OCI-M1 (cell line): ENCODE measurements at regions not wholly inside any gene's neighbourhood (a gene's known extent, or its start where the extent isn't known, plus 50 kb on each side); places are given as distances from the start of the nearest gene placed in this dataset.

ENCODE experiments used
- DNase-seq: peaks from one replicate; lab custom pipeline; 2025; lab: John Stamatoyannopoulos, UW

DNA sequence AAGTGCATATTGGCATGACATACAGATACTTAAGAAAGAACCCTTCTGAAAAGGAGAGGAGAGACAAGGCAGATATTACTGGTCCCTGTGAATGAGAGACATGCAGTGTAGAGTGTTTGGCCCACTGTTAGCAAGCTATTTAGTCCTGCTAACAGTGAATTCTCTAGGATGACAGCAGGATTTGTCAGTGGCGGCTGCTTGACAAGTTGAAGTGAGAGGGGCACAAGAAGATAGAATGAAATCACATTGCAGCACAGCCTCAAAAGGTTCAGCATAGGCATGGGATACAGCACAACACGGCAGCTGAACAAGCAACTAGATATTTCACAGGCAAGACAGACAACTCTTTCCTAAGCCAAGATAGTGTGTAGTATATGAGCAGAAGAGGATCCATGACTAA, 407.9 kb downstream of the PLA2G4A start:
- no peak for DNase-seq

DNA sequence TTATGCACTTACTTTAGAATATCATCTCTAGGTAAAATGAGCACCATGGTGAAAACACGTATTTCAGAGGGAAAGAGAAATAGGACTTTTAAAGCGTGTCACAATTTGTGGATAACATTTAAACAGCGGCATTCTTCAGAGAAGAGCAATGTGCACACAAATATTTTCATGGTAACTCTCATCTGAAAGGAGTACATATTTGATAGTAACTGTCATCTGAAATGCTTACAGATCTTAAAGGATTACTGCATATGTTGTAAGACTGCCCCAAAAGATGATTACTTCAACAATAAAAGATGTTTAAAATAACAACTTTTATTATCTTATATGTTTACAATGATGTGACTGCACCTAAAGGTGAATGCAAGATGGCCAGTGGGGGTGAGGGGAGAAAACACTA, 408.8 kb downstream of the PLA2G4A start:
- DNase-seq = no peak

DNA sequence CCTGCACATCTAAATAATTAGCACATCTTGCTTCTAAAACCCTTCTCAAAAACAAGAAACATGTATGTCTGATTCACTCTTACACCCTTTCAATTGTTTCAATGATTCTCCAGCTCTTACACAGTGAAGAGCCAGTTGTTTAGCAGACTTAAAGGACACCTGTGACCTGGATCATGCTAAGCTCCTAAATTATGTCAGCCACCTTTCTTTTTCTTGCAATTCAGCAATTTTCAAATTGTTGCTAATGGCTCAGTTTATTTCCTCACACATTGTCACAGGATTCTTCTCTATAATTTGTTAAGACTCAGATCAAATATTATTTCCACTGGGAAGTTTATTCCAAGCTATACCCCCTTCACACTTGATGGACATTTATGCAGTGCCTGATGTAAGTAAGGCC, 413.2 kb downstream of the PLA2G4A start:
- DNase-seq = no peak

DNA sequence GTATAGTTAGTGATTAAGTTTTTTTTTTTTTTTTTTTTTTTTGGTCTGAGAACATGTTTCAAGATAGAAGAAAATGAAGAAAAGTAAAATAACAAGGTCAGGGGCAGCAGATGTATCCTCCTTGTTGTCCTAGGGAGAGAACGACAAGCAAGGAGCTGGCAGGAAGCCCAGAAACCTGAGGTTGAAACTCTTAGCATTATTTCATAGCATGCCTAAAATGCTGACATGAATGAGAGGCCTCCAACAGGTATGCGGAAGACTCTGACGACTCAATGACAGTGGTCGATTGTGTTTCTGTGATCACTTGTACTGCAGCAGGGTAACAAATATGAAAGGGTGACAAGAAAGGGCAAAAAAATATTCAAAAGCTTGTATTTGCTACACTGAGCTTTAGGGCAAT, 415.9 kb downstream of the PLA2G4A start:
- peak; percentile 19 for DNase-seq

DNA sequence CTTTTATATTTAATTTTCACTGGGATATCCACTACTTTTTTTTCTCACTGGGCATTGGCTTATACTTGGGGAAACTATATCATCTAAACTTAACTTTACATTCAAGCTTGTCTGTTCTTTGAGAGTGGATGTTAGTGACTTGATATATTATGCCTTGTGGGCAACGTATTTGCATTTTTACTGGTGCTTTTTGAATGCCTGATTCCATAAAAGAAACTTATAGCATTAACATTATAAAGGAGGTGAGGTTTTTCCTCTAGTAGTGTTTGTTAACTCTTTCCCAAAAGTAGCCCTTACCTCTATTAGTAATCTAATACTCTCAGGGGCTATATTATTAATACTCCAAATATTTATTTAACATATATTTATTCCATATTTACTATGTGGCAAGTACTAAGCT, 416.5 kb downstream of the PLA2G4A start:
- DNase-seq = no peak

DNA sequence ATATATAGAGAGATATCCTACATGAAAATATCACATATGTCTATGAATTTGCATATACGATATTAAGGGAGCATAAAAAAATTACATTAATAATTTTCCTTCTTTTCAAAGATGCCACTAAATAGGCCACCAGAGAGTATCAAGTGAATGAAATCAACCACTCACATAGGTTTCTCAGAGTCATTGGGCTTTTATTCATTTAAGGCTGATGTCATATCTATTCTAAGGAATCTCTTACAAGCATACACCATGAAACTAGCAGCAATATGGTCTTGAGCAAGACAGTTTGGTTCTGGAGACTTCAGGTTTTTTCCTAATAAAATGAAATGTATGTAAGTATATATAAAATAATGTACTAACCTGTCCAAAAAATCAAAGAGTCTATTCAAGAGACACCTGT, 420.4 kb downstream of the PLA2G4A start:
- peak; percentile 38 for DNase-seq

DNA sequence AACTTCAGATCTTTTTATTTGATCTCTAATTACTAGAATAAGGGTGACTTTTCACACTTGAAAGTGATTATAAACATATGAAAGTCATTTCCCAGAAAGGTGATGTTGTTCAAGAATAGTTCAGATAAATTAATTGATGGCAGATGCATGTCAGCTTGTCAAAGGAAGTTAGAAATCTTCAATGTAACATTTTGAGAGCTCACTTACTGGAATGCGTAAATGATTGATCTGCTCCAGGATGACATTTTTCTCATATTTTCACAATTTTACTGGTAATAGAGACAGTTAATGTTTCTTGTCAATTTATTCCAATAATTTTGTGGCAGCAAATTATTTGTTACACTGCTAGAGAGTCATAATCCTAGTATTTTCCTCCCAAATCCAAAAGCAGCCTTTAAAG, 424.2 kb downstream of the PLA2G4A start:
- DNase-seq = no peak

DNA sequence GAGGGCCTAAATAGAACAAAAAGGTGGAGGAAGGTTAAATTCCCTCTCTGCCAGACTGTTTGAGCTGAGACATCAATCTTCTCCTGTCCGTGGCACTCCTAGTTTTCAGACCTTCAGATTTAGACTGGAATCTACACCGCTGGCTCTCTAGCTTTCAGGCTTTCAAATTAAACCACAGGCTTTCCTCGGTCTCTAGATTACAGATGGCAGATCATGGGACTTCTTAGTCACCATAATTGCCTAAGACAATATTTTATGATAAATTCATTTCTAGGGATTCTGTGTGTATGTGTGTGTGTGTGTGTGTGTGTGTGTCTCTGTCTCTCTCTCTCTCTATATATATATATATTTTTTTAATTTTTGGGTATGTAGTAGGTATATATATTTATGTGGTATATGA, 428.7 kb downstream of the PLA2G4A start:
- DNase-seq = peak; percentile 56

DNA sequence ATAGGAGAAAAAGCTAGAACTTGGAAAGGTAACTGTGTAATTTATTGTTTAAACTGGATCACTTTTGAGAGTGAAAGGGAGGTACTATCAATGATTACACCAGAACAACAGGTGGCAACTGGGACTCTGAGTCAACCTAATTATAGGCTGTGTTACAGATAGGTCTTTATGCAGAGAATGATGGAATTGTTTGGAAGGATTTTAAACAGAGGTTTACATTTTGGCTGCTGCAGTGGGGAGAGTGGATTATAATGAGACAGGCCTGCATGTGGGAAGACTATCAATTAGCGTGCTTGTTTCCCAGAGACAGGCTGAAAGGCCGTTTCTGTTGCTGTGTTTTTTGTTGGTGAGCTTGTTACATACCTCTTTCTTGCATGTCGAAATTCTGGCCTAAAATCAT, 432.9 kb downstream of the PLA2G4A start:
- no peak for DNase-seq

DNA sequence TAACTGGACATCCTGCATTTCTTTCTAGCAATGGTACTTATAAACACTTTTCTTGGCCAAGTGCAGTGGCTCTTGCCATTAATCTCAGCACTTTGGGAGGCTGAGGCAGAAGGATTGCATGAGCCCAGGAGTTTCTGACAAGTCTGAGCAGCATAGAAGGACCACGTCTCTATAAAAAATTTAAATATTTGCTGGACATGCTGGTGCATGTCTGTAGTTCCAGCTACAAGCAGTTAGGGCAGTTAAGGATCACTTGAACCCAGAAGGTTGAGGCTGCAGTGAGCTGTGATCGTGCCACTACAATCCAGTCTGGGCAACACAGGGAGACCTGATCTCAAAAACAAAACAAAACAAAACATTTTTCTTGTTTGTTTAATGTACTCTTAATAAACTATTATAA, 434.0 kb downstream of the PLA2G4A start:
- DNase-seq = no peak

DNA sequence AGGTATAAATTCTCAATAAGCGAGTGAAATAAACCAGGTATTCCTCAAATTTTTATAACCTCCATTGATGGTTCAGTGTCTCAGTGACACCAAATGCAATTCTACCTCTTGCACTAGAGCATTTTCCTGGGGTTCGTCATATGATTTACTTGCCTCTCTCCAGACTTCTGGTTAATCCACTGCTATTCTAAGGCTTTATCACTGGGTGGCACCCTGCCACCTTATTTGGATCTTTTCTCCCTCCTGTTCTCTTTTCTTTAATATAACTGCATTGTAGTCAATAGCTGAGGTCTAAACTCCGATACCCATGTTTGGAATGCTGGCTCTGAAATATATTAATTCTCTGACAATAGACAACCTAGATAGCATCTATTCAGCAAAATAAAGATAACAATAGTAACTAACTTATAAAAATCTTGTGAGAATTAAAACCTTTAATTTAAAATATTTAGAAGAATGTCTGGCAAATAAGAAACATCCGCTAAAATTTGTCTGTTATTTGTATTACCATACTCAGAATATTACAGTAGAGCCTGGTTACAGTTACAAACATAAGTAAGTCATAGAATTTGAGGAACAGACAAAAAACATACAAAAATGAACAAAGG, 436.4 kb downstream of the PLA2G4A start:
- peak; percentile 86 for DNase-seq

DNA sequence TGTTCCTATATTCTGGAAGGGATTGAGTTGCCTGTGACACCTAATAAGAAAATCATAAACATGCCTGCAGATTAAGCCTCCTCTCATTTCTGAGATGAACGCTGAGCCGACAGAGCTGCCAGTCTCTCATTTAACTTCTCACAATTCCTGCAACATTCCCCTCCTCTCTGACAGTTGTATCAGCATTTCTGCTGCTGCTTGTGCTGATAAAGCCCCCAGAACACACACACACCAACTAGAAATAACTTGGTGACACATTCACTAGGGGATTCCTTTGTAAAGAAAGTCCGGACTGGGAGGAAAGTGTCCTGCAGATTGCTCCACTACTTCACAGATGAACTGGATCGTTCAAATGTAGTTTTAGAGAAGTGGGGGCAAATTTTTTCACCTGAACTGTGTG, 437.3 kb downstream of the PLA2G4A start:
- peak; percentile 26 for DNase-seq

DNA sequence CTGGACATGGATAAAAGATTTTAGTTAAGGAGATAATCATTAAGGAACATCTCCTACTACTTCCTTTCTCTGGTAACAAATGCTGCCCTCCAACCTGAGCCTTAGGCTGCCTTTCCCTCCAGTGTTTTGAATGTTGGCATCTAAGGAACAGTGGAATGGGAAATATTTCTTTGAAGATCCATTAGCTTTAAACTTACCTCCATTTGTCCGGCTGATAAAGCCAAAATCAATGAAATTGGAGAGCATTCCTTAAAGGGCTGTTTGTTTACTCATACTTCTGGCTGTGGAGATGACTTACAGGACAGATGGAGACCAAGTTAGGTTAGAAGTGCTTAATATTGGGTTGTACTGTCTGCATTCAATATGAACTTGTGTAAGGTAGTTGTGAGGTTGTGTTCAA, 439.1 kb downstream of the PLA2G4A start:
- DNase-seq = no peak

DNA sequence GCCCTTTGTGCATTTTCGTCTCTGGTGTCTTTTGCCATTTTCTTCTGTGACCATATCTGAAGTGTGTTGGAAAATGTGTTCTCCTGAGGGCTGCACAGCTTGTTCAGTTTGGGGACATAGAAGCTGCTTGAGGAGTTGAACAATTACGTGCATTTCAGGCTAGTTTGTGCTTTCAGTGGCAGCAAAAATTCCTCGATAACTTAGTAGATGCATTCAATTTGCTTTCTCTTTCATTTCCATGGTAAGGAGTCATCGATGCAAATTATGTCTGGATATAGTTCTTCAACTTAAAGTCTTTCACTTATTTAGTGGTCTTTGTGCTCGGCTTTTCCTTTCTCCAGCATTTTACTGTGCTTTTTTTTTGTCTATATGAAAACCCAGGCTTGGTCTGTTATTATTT, 441.5 kb downstream of the PLA2G4A start:
- DNase-seq = peak; percentile 77

DNA sequence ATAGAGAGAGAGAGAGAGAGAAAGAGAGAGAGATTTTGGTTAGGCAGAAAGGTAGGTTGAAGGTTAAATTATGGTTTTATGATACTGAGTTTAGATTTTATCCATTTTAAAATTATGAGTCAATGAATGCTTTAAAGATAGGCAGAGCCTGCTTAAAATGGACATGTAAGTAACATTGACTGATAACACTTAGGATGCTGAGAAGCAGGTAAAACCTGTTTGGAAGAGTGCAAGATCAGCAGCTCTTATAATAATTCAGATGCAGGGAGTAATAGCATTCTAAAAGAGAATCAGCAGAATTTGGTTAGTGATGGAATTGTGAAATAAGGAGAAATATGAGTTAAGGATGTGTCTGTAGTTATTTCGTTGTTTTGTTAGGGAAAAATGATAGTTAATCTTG, 446.6 kb downstream of the PLA2G4A start:
- no peak for DNase-seq

DNA sequence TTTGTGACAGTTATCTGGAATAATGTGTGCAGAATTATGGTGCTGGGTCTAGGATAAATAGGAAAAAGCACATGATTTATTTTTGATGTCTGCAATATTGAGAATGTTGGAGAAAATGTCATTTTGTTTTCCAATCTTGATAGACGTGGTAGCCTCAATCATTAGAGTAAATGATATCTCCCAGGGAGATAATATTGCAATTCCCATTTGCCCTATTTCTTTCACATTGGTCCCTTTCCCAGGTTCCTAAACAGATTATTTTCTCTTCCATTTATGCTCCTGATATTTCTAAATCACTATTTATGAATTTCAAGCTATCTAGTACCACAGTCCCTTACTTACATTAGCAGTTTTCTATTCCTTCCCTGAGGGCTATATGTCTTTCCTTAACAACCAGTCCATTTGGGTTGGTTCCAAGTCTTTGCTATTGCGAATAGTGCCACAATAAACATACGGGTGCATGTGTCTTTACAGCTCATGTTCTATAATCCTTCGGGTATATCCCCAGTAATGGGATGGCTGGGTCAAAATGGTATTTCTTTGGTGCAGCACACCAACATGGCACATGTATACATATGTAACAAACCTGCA, 447.3 kb downstream of the PLA2G4A start:
- no peak for DNase-seq

DNA sequence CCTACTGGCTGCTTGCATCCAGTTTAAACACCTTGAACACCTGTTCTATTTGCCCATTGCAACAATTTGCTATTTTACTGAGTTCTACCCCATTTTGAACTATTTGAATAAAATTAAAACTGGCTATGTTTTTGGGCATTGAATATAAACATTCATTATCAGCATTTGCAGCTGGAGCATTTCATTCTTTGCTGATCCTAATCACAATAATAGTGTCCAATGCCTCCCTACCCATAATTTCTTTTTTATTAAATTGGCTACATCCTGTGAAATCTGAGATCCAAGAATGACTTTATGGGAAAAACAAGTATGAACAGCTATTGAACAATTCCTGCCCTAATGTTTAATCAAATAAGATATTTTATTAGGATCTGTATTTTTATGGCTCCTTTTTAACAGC, 447.9 kb downstream of the PLA2G4A start:
- DNase-seq = no peak

DNA sequence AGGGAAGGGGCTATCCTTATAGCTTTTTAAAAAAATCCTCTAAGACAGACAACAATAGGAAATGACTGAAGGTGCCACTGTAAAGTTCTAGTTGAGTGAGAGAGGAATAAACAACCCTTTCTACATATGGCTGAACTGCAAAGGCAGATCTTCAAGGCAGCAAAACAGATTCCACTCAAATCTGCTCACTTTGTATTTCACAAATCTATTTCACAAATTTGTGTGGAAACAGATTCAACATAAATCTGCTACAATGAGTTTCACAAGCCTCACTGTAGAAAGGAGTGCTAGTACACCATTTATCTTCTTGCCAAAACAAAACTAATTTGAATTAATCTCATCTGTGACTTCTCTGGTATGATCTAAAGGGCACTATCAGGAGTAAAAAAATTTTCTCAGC, 451.3 kb downstream of the PLA2G4A start:
- DNase-seq = no peak

DNA sequence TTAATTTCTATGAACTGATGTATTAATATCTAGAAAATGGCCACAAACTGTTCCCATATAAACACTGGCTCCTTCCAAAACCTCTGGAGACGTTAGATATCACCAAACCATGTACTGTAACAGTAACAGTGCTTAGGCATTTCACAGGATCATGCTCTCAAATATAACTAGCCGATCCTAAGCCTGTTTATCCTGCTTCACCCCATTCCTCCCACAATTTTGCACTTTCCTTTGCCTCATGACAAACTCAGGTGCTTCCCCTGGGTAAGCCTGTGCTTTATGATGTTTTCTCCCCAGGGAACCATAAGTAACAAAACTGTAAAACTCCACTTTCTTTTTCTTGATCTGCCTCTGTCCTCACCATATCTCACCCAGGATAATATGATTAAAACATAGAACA, 452.3 kb downstream of the PLA2G4A start:
- DNase-seq = no peak

DNA sequence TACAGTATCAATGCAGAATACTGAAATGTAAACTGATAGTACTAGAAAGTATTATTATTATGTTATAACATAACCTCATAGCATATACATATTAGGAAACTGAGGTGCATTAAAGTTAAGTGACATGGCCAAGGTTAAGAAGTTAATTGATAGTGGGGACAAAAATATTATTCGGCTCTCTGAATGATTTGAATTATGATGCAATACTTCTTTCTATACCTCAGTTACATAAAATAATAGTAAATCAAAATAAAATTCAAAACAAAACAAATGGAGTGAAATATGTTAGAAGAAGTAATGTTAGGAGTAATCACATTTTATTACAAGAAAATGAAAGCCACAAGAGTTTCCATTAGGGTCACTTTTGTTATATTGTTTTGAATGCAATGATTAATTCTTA, 455.2 kb downstream of the PLA2G4A start:
- no peak for DNase-seq

DNA sequence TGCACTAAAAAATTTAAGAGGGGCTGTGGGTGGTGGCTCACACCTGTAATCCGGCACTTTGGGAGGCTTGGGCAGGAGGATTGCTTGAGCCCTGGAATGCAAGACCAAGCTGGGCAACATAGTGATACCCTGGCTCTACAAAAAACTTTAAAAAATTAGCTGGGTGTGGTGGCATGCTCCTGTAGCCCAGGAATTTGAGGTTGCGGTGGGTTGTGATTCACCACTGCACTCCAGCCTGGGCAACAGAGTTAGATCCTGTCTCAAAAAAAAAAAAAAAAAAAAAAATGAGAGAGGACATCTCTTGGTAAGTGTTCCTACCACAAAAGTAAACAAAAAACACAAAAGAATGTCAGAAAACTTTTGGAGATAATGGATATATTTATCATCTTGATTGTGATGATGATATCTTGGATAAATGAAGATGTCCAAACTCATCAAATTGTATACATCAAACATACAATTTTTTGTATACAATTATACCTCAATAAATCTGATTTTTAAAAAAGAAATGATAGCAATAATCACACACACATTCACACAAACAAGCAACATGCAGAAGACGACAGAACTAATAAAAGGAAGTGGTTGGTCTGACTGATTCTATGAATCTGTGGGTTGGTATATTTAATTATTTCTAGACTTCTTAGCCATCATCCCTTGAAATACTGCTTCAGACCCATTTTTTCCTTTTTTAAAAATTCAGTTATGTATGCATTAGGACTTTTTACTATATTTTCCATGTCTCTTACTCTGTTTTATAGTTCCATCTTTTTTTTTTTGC, 465.9 kb downstream of the PLA2G4A start:
- DNase-seq = no peak

DNA sequence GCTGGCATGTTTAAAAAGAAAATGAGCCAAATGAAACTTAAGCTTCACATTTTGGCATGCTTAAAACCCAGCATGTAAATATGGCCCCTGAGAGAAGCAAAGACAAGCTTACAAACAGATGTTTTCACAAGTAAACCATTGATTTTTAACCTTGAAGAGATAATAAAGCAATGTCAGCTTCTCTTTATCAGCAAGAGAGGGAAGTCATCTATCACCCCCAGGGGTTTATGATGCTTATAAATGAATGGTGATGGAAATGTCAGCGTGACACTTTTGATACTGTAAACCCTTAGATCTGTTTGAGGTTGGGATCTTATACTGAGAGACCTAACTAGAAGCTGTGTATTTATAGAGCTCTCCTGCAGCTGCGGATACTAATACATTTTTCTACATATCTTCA, 471.3 kb downstream of the PLA2G4A start:
- DNase-seq = no peak

DNA sequence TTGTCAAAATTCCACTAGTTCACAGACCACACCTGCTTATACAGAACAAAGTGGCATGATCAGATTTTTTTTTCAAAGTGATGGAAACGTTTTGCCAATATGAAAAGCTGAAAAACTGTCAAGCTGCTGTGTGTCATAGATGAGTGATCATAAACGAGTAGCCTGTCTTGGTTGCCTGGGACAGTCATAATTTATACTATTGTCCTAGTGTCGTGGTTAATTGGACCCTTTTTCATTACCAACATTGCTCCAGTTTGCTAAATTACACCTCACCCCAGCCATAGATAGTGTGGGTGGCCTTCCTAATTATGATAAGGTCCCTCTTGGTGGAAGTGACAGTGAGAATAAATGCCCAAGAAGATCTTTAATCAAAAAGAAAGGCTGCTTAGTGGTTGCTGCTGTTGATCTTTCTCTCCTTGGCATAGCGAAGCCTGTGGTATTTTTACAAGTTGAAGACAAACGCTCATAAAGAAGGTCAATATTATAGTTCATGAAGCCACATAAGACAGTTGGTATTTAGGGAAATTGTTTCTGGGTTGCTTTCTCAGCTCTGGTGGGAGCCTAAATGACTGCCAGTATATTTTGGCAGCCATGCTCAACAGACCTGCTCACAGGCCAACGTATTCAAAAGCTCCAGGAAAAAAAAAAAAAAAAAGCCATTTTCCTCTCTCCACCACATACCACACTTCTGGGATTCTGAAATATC, 478.1 kb downstream of the PLA2G4A start:
- no peak for DNase-seq
